Activated naive CD8-positive, alpha-beta T cell treated with anti-CD3 and anti-CD28 coated beads for 36 hours (primary cell): ENCODE measurements at regions not wholly inside any gene's neighbourhood (a gene's known extent, or its start where the extent isn't known, plus 50 kb on each side); places are given as distances from the start of the nearest gene placed in this dataset.

Source experiments
- DNase-seq: peaks from one replicate; pipeline ENCODE4 v3.0.0; 2021
- H3K27ac Mint-ChIP-seq: one replicate; pipeline ENCODE4 v1.8.0; 2022; ENCODE audit warnings: mild to moderate bottlenecking, moderate library complexity, mixed read lengths
- H3K27me3 Mint-ChIP-seq: one replicate; pipeline ENCODE4 v1.8.0; 2022; ENCODE audit warnings: mild to moderate bottlenecking, mixed read lengths
- H3K36me3 Mint-ChIP-seq: one replicate; pipeline ENCODE4 v1.8.0; 2021; ENCODE audit warnings: mild to moderate bottlenecking, mixed read lengths
- H3K4me1 Mint-ChIP-seq: one replicate; pipeline ENCODE4 v1.8.0; 2021; ENCODE audit warnings: mixed read lengths
- H3K4me3 Mint-ChIP-seq: one replicate; pipeline ENCODE4 v1.8.0; 2022; ENCODE audit warnings: mild to moderate bottlenecking, moderate library complexity, mixed read lengths
- H3K9me3 Mint-ChIP-seq: one replicate; pipeline ENCODE4 v1.8.0; 2022; ENCODE audit warnings: mixed read lengths

- H3K9me3 Mint-ChIP-seq = no peaks in the 10 kb centered on the region
- no peaks in the 10 kb centered on the region for H3K36me3 Mint-ChIP-seq
- H3K27me3 Mint-ChIP-seq = no peaks in the 10 kb centered on the region
- no peak for DNase-seq
- no peak overlapping the region for H3K27ac Mint-ChIP-seq
- H3K4me1 Mint-ChIP-seq = no peaks in the 10 kb centered on the region
- H3K4me3 Mint-ChIP-seq = no peak overlapping the region
Measured at GRCh38 chr18:40388121-40388520, 1566.9 kb upstream of the PIK3C3 start.

GRCh38 chr18:40387130-40387787 is 1567.8 kb upstream of the PIK3C3 start:
- DNase-seq = no peak
- H3K27me3 Mint-ChIP-seq = no peaks in the 10 kb centered on the region
- H3K4me3 Mint-ChIP-seq = no peak overlapping the region
- no peaks in the 10 kb centered on the region for H3K36me3 Mint-ChIP-seq
- no peak overlapping the region for H3K27ac Mint-ChIP-seq
- peaks cover 1% of the 10 kb centered on the region for H3K9me3 Mint-ChIP-seq
- no peaks in the 10 kb centered on the region for H3K4me1 Mint-ChIP-seq

GRCh38 chr18:40382197-40382596 is 1572.8 kb upstream of the PIK3C3 start:
- H3K4me3 Mint-ChIP-seq = no peak overlapping the region
- no peak overlapping the region for H3K27ac Mint-ChIP-seq
- peaks cover 1% of the 10 kb centered on the region for H3K9me3 Mint-ChIP-seq
- H3K27me3 Mint-ChIP-seq = no peaks in the 10 kb centered on the region
- H3K36me3 Mint-ChIP-seq = no peaks in the 10 kb centered on the region
- no peak for DNase-seq
- no peaks in the 10 kb centered on the region for H3K4me1 Mint-ChIP-seq

GRCh38 chr18:40380686-40381439 is 1574.2 kb upstream of the PIK3C3 start:
- H3K9me3 Mint-ChIP-seq = peaks cover 1% of the 10 kb centered on the region
- no peaks in the 10 kb centered on the region for H3K36me3 Mint-ChIP-seq
- no peak overlapping the region for H3K4me3 Mint-ChIP-seq
- H3K27ac Mint-ChIP-seq = no peak overlapping the region
- DNase-seq = no peak
- no peaks in the 10 kb centered on the region for H3K4me1 Mint-ChIP-seq
- H3K27me3 Mint-ChIP-seq = no peaks in the 10 kb centered on the region

- Mint-ChIP-seq H3K4me1 (no peaks in the 10 kb centered on the region), H3K4me3 (no peak overlapping the region), H3K9me3 (peaks cover 2% of the 10 kb centered on the region), H3K36me3 (no peaks in the 10 kb centered on the region), H3K27ac (no peak overlapping the region), H3K27me3 (no peaks in the 10 kb centered on the region)
- no peak for DNase-seq
Measured at GRCh38 chr18:40375837-40376236, 1579.2 kb upstream of the PIK3C3 start.

- no peaks in the 10 kb centered on the region for H3K27me3 Mint-ChIP-seq
- no peak for DNase-seq
- no peak overlapping the region for H3K4me3 Mint-ChIP-seq
- no peaks in the 10 kb centered on the region for H3K4me1 Mint-ChIP-seq
- no peak overlapping the region for H3K27ac Mint-ChIP-seq
- no peaks in the 10 kb centered on the region for H3K36me3 Mint-ChIP-seq
- peaks cover 3% of the 10 kb centered on the region for H3K9me3 Mint-ChIP-seq
Measured at GRCh38 chr18:40371673-40372072, 1583.4 kb upstream of the PIK3C3 start.

- DNase-seq = no peak
- H3K36me3 Mint-ChIP-seq = no peaks in the 10 kb centered on the region
- H3K9me3 Mint-ChIP-seq = peaks cover 2% of the 10 kb centered on the region
- no peak overlapping the region for H3K4me3 Mint-ChIP-seq
- H3K27me3 Mint-ChIP-seq = no peaks in the 10 kb centered on the region
- H3K27ac Mint-ChIP-seq = no peak overlapping the region
- no peaks in the 10 kb centered on the region for H3K4me1 Mint-ChIP-seq
Measured at GRCh38 chr18:40367576-40367975, 1587.5 kb upstream of the PIK3C3 start.

- Mint-ChIP-seq H3K9me3 (peaks cover 2% of the 10 kb centered on the region), H3K4me3 (no peak overlapping the region), H3K27ac (no peak overlapping the region), H3K27me3 (no peaks in the 10 kb centered on the region), H3K4me1 (no peaks in the 10 kb centered on the region), H3K36me3 (no peaks in the 10 kb centered on the region)
- no peak for DNase-seq
Measured at GRCh38 chr18:40366521-40366920, 1588.5 kb upstream of the PIK3C3 start.

- Mint-ChIP-seq H3K27me3 (no peaks in the 10 kb centered on the region), H3K4me3 (no peak overlapping the region), H3K27ac (no peak overlapping the region), H3K36me3 (no peaks in the 10 kb centered on the region), H3K4me1 (no peaks in the 10 kb centered on the region), H3K9me3 (no peaks in the 10 kb centered on the region)
- DNase-seq = no peak
Measured at GRCh38 chr18:40365526-40365925, 1589.5 kb upstream of the PIK3C3 start.

- Mint-ChIP-seq H3K9me3 (peaks cover under 1% of the 10 kb centered on the region), H3K27me3 (no peaks in the 10 kb centered on the region), H3K4me3 (no peak overlapping the region), H3K4me1 (no peaks in the 10 kb centered on the region), H3K36me3 (no peaks in the 10 kb centered on the region), H3K27ac (no peak overlapping the region)
- DNase-seq = no peak
Measured at GRCh38 chr18:40360558-40360957, 1594.5 kb upstream of the PIK3C3 start.

- H3K36me3 Mint-ChIP-seq = no peaks in the 10 kb centered on the region
- H3K4me1 Mint-ChIP-seq = no peaks in the 10 kb centered on the region
- H3K9me3 Mint-ChIP-seq = peaks cover 1% of the 10 kb centered on the region
- H3K4me3 Mint-ChIP-seq = no peak overlapping the region
- H3K27me3 Mint-ChIP-seq = no peaks in the 10 kb centered on the region
- no peak overlapping the region for H3K27ac Mint-ChIP-seq
- DNase-seq = no peak
Measured at GRCh38 chr18:40357536-40357935, 1597.5 kb upstream of the PIK3C3 start.

GRCh38 chr18:40356168-40356567 is 1598.9 kb upstream of the PIK3C3 start:
- no peaks in the 10 kb centered on the region for H3K27me3 Mint-ChIP-seq
- no peaks in the 10 kb centered on the region for H3K4me1 Mint-ChIP-seq
- H3K36me3 Mint-ChIP-seq = no peaks in the 10 kb centered on the region
- no peak overlapping the region for H3K4me3 Mint-ChIP-seq
- DNase-seq = no peak
- peaks cover 1% of the 10 kb centered on the region for H3K9me3 Mint-ChIP-seq
- no peak overlapping the region for H3K27ac Mint-ChIP-seq

GRCh38 chr18:40355726-40356125 is 1599.3 kb upstream of the PIK3C3 start:
- no peak overlapping the region for H3K4me3 Mint-ChIP-seq
- DNase-seq = no peak
- no peak overlapping the region for H3K27ac Mint-ChIP-seq
- H3K27me3 Mint-ChIP-seq = no peaks in the 10 kb centered on the region
- H3K36me3 Mint-ChIP-seq = no peaks in the 10 kb centered on the region
- H3K4me1 Mint-ChIP-seq = no peaks in the 10 kb centered on the region
- peaks cover 1% of the 10 kb centered on the region for H3K9me3 Mint-ChIP-seq

- no peak overlapping the region for H3K4me3 Mint-ChIP-seq
- no peak for DNase-seq
- H3K36me3 Mint-ChIP-seq = no peaks in the 10 kb centered on the region
- H3K27me3 Mint-ChIP-seq = no peaks in the 10 kb centered on the region
- H3K9me3 Mint-ChIP-seq = no peaks in the 10 kb centered on the region
- no peaks in the 10 kb centered on the region for H3K4me1 Mint-ChIP-seq
- H3K27ac Mint-ChIP-seq = no peak overlapping the region
Measured at GRCh38 chr18:40348196-40348595, 1606.8 kb upstream of the PIK3C3 start.

GRCh38 chr18:40347261-40347660 is 1607.8 kb upstream of the PIK3C3 start:
- Mint-ChIP-seq H3K27me3 (no peaks in the 10 kb centered on the region), H3K4me3 (no peak overlapping the region), H3K36me3 (no peaks in the 10 kb centered on the region), H3K9me3 (no peaks in the 10 kb centered on the region), H3K27ac (no peak overlapping the region), H3K4me1 (no peaks in the 10 kb centered on the region)
- DNase-seq = no peak

GRCh38 chr18:40346146-40346545 is 1608.9 kb upstream of the PIK3C3 start:
- Mint-ChIP-seq H3K27me3 (no peaks in the 10 kb centered on the region), H3K4me1 (no peaks in the 10 kb centered on the region), H3K27ac (no peak overlapping the region), H3K4me3 (no peak overlapping the region), H3K9me3 (no peaks in the 10 kb centered on the region), H3K36me3 (no peaks in the 10 kb centered on the region)
- DNase-seq = no peak
